ENCODE measurements at regions not wholly inside any gene's neighbourhood (a gene's known extent, or its start where the extent isn't known, plus 50 kb on each side); places are given as distances from the start of the nearest gene placed in this dataset.

- TF ChIP-seq CUX1 (CRISPR knock-in tag; IDR thresholded peaks at IDR 0.05): no peak
- TF ChIP-seq NR1H2 (CRISPR knock-in tag; IDR thresholded peaks at IDR 0.05): no peak
- no peak for TF ChIP-seq HES1 (IDR thresholded peaks at IDR 0.05; ENCODE audit: low read depth)
- no peak for TF ChIP-seq FOXP4 (CRISPR knock-in tag; IDR thresholded peaks at IDR 0.05; ENCODE audit: borderline replicate concordance)
- TF ChIP-seq NCOR1 (IDR thresholded peaks at IDR 0.05): no peak
- no peak for TF ChIP-seq EP300 (IDR thresholded peaks at IDR 0.05; ENCODE audit: low read length)
- no peak for TF ChIP-seq NONO (IDR thresholded peaks at IDR 0.05; ENCODE audit: low read depth in 2 of 2, low read length in 1 of 2)
- TF ChIP-seq ATF1 (CRISPR knock-in tag; IDR thresholded peaks at IDR 0.05): no peak
- no peak for TF ChIP-seq ATF1 (tag; IDR thresholded peaks at IDR 0.05)
- TF ChIP-seq ZFX (CRISPR knock-in tag; IDR thresholded peaks at IDR 0.05): no peak
- no peak for TF ChIP-seq SRSF1 (IDR thresholded peaks at IDR 0.05; ENCODE audit: low read depth, low read length)
These were observed 420.4 kb downstream of the GBA3 start (continued) for GRCh38 chr4:23113104-23113503.

Data from K562 (cell line).